ENCODE measurements at regions not wholly inside any gene's neighbourhood (a gene's known extent, or its start where the extent isn't known, plus 50 kb on each side); places are given as distances from the start of the nearest gene placed in this dataset.

DNA sequence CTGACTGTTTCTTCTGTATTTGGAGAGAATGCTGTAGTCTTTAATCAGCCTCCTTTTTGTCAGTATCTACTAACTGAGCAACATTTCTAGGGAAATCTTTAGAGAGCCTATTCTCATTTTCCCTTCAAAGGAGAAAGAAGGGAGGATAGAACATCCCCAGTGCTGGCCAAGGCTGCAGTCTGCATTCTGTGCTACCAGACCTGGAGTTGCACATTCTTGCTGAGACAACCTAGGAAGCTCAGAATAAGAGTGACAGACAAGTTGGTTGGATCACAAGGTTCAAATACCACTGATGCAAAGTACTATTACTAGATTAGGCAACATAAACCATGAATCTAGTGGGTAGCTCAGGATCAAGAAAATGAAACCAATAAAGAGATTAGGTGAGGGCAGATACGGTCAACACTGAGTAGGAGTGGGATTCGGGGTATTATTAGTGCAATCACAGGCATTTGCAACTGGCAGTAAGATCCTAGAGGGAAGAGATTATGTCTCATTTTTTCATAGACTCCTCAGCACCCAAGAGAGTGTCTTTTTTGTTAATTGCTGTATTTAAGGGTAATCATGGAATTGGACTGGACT lies 213.5 kb upstream of the FAM83B start:
- no peaks in the 10 kb centered on the region for H3K9me3 ChIP-seq (ENCODE audit: control insufficient read depth, insufficient read depth, low read length)
- no peak overlapping the region for H3K4me2 ChIP-seq (ENCODE audit: low read length)
- no peaks in the 10 kb centered on the region for H3K36me3 ChIP-seq (ENCODE audit: control insufficient read depth, low read length)
- H3K4me3 ChIP-seq (ENCODE audit: low read length): no peak overlapping the region
- no peaks in the 10 kb centered on the region for H3F3A ChIP-seq (ENCODE audit: control insufficient read depth, insufficient read depth)
- H3K27ac ChIP-seq (ENCODE audit: low read depth, low read length): no peak overlapping the region
- no peaks in the 10 kb centered on the region for H3K4me1 ChIP-seq (ENCODE audit: control insufficient read depth, low read length)
- TF ChIP-seq, protein P1, sequence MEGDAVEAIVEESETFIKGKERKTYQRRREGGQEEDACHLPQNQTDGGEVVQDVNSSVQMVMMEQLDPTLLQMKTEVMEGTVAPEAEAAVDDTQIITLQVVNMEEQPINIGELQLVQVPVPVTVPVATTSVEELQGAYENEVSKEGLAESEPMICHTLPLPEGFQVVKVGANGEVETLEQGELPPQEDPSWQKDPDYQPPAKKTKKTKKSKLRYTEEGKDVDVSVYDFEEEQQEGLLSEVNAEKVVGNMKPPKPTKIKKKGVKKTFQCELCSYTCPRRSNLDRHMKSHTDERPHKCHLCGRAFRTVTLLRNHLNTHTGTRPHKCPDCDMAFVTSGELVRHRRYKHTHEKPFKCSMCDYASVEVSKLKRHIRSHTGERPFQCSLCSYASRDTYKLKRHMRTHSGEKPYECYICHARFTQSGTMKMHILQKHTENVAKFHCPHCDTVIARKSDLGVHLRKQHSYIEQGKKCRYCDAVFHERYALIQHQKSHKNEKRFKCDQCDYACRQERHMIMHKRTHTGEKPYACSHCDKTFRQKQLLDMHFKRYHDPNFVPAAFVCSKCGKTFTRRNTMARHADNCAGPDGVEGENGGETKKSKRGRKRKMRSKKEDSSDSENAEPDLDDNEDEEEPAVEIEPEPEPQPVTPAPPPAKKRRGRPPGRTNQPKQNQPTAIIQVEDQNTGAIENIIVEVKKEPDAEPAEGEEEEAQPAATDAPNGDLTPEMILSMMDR (IDR thresholded peaks at IDR 0.05; ENCODE audit: low read depth, low read length, poor library complexity, severe bottlenecking): no peak
- no peak for TF ChIP-seq EZH2phosphoT487 (IDR thresholded peaks at IDR 0.05; ENCODE audit: borderline replicate concordance, low read length)
- no peaks in the 10 kb centered on the region for H3K27me3 ChIP-seq (ENCODE audit: control insufficient read depth, low read length)
- H3K9me2 ChIP-seq (replicated peaks; ENCODE audit: control insufficient read depth, low read length): no peaks in the 10 kb centered on the region
- H3K79me2 ChIP-seq (ENCODE audit: control insufficient read depth, low read length): no peaks in the 10 kb centered on the region
- no peaks in the 10 kb centered on the region for H4K20me1 ChIP-seq (ENCODE audit: control insufficient read depth, insufficient read depth, low read depth, low read length)

DNA sequence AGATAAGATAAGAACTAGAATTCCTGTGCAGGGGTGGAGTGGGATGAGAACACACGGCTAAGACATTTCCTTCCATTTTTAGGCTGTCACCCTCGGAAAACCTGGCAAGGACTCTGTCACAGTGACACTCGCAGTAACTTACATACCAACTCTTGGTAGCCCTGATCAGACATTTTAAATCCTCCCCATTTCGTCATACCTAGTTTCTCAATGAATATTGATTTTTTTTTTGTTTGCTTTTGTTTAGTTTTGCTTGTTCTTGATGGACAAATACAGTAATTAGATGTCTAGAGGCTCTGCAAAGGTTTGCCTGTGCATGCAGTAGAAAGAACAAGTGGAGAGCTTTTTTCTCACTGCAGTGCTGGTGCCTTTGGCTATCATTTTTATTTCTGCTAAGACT lies 213.0 kb upstream of the FAM83B start:
- no peak for TF ChIP-seq EZH2phosphoT487 (IDR thresholded peaks at IDR 0.05; ENCODE audit: borderline replicate concordance, low read length)
- TF ChIP-seq, protein P1 (IDR thresholded peaks at IDR 0.05; ENCODE audit: low read depth, low read length, poor library complexity, severe bottlenecking): no peak
- H3K27me3 ChIP-seq (ENCODE audit: control insufficient read depth, low read length): no peaks in the 10 kb centered on the region
- no peak overlapping the region for H3K4me3 ChIP-seq (ENCODE audit: low read length)
- H3K4me2 ChIP-seq (ENCODE audit: low read length): no peak overlapping the region
- no peak overlapping the region for H3K27ac ChIP-seq (ENCODE audit: low read depth, low read length)
- no peaks in the 10 kb centered on the region for H3K4me1 ChIP-seq (ENCODE audit: control insufficient read depth, low read length)
- H4K20me1 ChIP-seq (ENCODE audit: control insufficient read depth, insufficient read depth, low read depth, low read length): no peaks in the 10 kb centered on the region
- no peaks in the 10 kb centered on the region for H3K79me2 ChIP-seq (ENCODE audit: control insufficient read depth, low read length)
- H3K36me3 ChIP-seq (ENCODE audit: control insufficient read depth, low read length): no peaks in the 10 kb centered on the region
- H3K9me2 ChIP-seq (replicated peaks; ENCODE audit: control insufficient read depth, low read length): no peaks in the 10 kb centered on the region
- H3F3A ChIP-seq (ENCODE audit: control insufficient read depth, insufficient read depth): no peaks in the 10 kb centered on the region
- H3K9me3 ChIP-seq (ENCODE audit: control insufficient read depth, insufficient read depth, low read length): no peaks in the 10 kb centered on the region

DNA sequence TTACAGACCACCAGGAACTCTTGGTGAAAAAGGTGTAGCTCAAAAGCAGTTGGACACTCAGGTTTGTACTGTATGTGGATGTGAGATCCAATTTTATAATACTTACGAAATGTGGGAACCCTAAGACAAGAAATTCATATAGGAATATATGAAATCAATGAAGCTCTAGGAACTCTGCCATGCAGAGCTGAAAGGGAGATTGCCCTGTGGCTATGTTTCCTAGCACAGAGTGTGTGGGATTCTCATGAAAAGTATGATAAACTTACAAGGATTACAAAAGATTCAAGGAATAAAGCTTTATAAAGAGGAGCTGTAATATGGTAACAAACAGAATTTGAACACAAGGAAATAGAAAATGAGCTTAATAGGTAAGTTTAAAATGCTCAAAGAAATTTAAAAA lies 205.7 kb upstream of the FAM83B start:
- no peaks in the 10 kb centered on the region for H3K9me2 ChIP-seq (replicated peaks; ENCODE audit: control insufficient read depth, low read length)
- H3K36me3 ChIP-seq (ENCODE audit: control insufficient read depth, low read length): no peaks in the 10 kb centered on the region
- no peaks in the 10 kb centered on the region for H3K4me1 ChIP-seq (ENCODE audit: control insufficient read depth, low read length)
- H4K20me1 ChIP-seq (ENCODE audit: control insufficient read depth, insufficient read depth, low read depth, low read length): no peaks in the 10 kb centered on the region
- no peak overlapping the region for H3K4me2 ChIP-seq (ENCODE audit: low read length)
- TF ChIP-seq, protein P1 (IDR thresholded peaks at IDR 0.05; ENCODE audit: low read depth, low read length, poor library complexity, severe bottlenecking): no peak
- no peak for TF ChIP-seq EZH2phosphoT487 (IDR thresholded peaks at IDR 0.05; ENCODE audit: borderline replicate concordance, low read length)
- H3K27me3 ChIP-seq (ENCODE audit: control insufficient read depth, low read length): no peaks in the 10 kb centered on the region
- H3K9me3 ChIP-seq (ENCODE audit: control insufficient read depth, insufficient read depth, low read length): no peaks in the 10 kb centered on the region
- no peak overlapping the region for H3K4me3 ChIP-seq (ENCODE audit: low read length)
- H3K79me2 ChIP-seq (ENCODE audit: control insufficient read depth, low read length): no peaks in the 10 kb centered on the region
- H3F3A ChIP-seq (ENCODE audit: control insufficient read depth, insufficient read depth): no peaks in the 10 kb centered on the region
- no peak overlapping the region for H3K27ac ChIP-seq (ENCODE audit: low read depth, low read length)

Measured in DOHH2 (cell line).